HEK293 (cell line): ENCODE measurements at regions not wholly inside any gene's neighbourhood (a gene's known extent, or its start where the extent isn't known, plus 50 kb on each side); places are given as distances from the start of the nearest gene placed in this dataset.

Source experiments
- CTCF ChIA-PET: fragments of 350-600 bp; formaldehyde crosslinking; extraction: SDS; loops from one replicate; lab custom pipeline; 2021; ENCODE audit warnings: antibody characterized with exemption; lab: Yijun Ruan, JAX
- POLR2A ChIA-PET: fragments of 300-600 bp; formaldehyde crosslinking; extraction: SDS; loops from one replicate; lab custom pipeline; 2020; ENCODE audit warnings: antibody characterized with exemption, inconsistent platforms; lab: Yijun Ruan, JAX
- H3K27ac ChIP-seq: fragments of 200-500 bp; sonication (Bioruptor generic); 2 replicates; pipeline ENCODE4 v1.5.1; 2014; ENCODE audit warnings: low read depth, low read length, control low read depth, inconsistent platforms; ENCODE audit errors: extremely low read depth
- H3K36me3 ChIP-seq, 2 experiments: fragments of 200-500 bp in 1 of 2; sonication (Bioruptor generic) in 1 of 2; 1 replicate in 1 of 2; 2 replicates in 1 of 2; pipeline ENCODE4 v1.5.1; 2014 to 2017; ENCODE audit warnings: inconsistent platforms in 2 of 2, low read length in 2 of 2; ENCODE audit not compliant: control insufficient read depth in 2 of 2, insufficient read depth in 1 of 2
- H3K4me1 ChIP-seq: fragments of 200-500 bp; sonication (Bioruptor generic); 2 replicates; pipeline ENCODE4 v1.5.1; 2014; ENCODE audit warnings: mild to moderate bottlenecking, low read length, inconsistent platforms; ENCODE audit not compliant: control insufficient read depth, insufficient read depth
- H3K4me3 ChIP-seq: 2 replicates; pipeline ENCODE4 v1.5.1; 2011; ENCODE audit warnings: low read depth, mild to moderate bottlenecking, control low read depth, low read length, moderate library complexity
- H3K9me3 ChIP-seq: fragments of 200-500 bp; sonication (Bioruptor generic); 2 replicates; pipeline ENCODE4 v1.5.1; 2014; ENCODE audit warnings: low read depth, low read length, inconsistent platforms; ENCODE audit not compliant: control insufficient read depth, insufficient read depth
- BCL6B ChIP-seq: fragments of 450-650 bp; formaldehyde crosslinking; IDR thresholded peaks from 2 replicates; pipeline ENCODE4 v1.5.1; 2017; ENCODE audit warnings: missing biosample characterization, missing genetic modification characterization
- GFI1B ChIP-seq: fragments of 450-650 bp; formaldehyde crosslinking; IDR thresholded peaks from 2 replicates; pipeline ENCODE4 v1.5.1; 2016; ENCODE audit warnings: missing biosample characterization, missing genetic modification characterization
- GLIS1 ChIP-seq: fragments of 450-650 bp; formaldehyde crosslinking; IDR thresholded peaks from 2 replicates; pipeline ENCODE4 v1.5.1; 2016; ENCODE audit warnings: missing biosample characterization, missing genetic modification characterization
- KLF16 ChIP-seq: fragments of 450-650 bp; formaldehyde crosslinking; IDR thresholded peaks from 2 replicates; pipeline ENCODE4 v1.5.1; 2017; ENCODE audit warnings: missing biosample characterization, missing genetic modification characterization
- KLF7 ChIP-seq: fragments of 450-650 bp; formaldehyde crosslinking; IDR thresholded peaks from 2 replicates; pipeline ENCODE4 v1.5.1; 2016; ENCODE audit warnings: missing biosample characterization, missing genetic modification characterization, borderline replicate concordance
- REST ChIP-seq: fragments of 450-650 bp; formaldehyde crosslinking; IDR thresholded peaks from 2 replicates; pipeline ENCODE4 v1.5.1; 2016; ENCODE audit warnings: missing biosample characterization, missing genetic modification characterization
- ZBTB21 ChIP-seq: fragments of 450-650 bp; formaldehyde crosslinking; IDR thresholded peaks from 2 replicates; pipeline ENCODE4 v1.5.1; 2017; ENCODE audit warnings: missing biosample characterization, missing genetic modification characterization
- ZNF174 ChIP-seq: fragments of 450-650 bp; formaldehyde crosslinking; IDR thresholded peaks from 2 replicates; pipeline ENCODE4 v1.5.0; 2017; ENCODE audit warnings: missing biosample characterization, mild to moderate bottlenecking, missing genetic modification characterization
- ZNF18 ChIP-seq: fragments of 450-650 bp; formaldehyde crosslinking; IDR thresholded peaks from 2 replicates; pipeline ENCODE4 v1.5.1; 2016; ENCODE audit warnings: missing biosample characterization, missing genetic modification characterization
- ZNF341 ChIP-seq: fragments of 450-650 bp; formaldehyde crosslinking; IDR thresholded peaks from 2 replicates; pipeline ENCODE4; 2016; ENCODE audit warnings: low read depth, missing biosample characterization, missing genetic modification characterization
- ZNF391 ChIP-seq: fragments of 450-650 bp; formaldehyde crosslinking; IDR thresholded peaks from 2 replicates; pipeline ENCODE4 v1.5.1; 2016; ENCODE audit warnings: low read depth, missing biosample characterization, missing genetic modification characterization, borderline replicate concordance
- ZNF449 ChIP-seq: fragments of 450-650 bp; formaldehyde crosslinking; IDR thresholded peaks from 2 replicates; pipeline ENCODE4 v1.5.1; 2017; ENCODE audit warnings: missing biosample characterization, mild to moderate bottlenecking, missing genetic modification characterization, moderate library complexity
- ZNF521 ChIP-seq: fragments of 450-650 bp; formaldehyde crosslinking; IDR thresholded peaks from 2 replicates; pipeline ENCODE4 v1.5.1; 2017; ENCODE audit warnings: missing biosample characterization, mild to moderate bottlenecking, missing genetic modification characterization
- ZNF558 ChIP-seq: fragments of 450-650 bp; formaldehyde crosslinking; IDR thresholded peaks from 2 replicates; pipeline ENCODE4 v1.5.1; 2016; ENCODE audit warnings: missing biosample characterization, missing genetic modification characterization
- ZNF560 ChIP-seq: fragments of 450-650 bp; formaldehyde crosslinking; IDR thresholded peaks from 2 replicates; pipeline ENCODE4 v1.5.1; 2017; ENCODE audit warnings: missing biosample characterization, missing genetic modification characterization, borderline replicate concordance
- ZNF621 ChIP-seq: fragments of 450-650 bp; formaldehyde crosslinking; IDR thresholded peaks from 2 replicates; pipeline ENCODE4 v1.5.1; 2017; ENCODE audit warnings: missing biosample characterization, missing genetic modification characterization
- ZNF707 ChIP-seq: fragments of 450-650 bp; formaldehyde crosslinking; IDR thresholded peaks from 2 replicates; pipeline ENCODE4 v1.5.1; 2016; ENCODE audit warnings: missing biosample characterization, missing genetic modification characterization
- ZNF785 ChIP-seq: fragments of 450-650 bp; formaldehyde crosslinking; IDR thresholded peaks from 2 replicates; pipeline ENCODE4 v1.5.1; 2016; ENCODE audit warnings: missing biosample characterization, missing genetic modification characterization

- no peak for TF ChIP-seq REST (tag by site-specific recombination)
- no peak for TF ChIP-seq ZNF174 (tag by site-specific recombination)
- TF ChIP-seq ZNF707 (tag by site-specific recombination) = no peak
- TF ChIP-seq KLF7 (tag by site-specific recombination) = no peak
These were observed 669.3 kb downstream of the PDHA2 start (continued) for GRCh38 chr4:96509039-96509741.

GRCh38 chr4:96519291-96519690 is 679.4 kb downstream of the PDHA2 start:
- TF ChIP-seq ZNF785 (tag by site-specific recombination) (no peak), GLIS1 (tag by site-specific recombination) (no peak), ZNF18 (tag by site-specific recombination) (no peak), ZNF341 (tag by site-specific recombination) (no peak), ZNF560 (tag by site-specific recombination) (no peak), ZNF521 (tag by site-specific recombination) (no peak), ZBTB21 (tag by site-specific recombination) (no peak), KLF16 (tag by site-specific recombination) (no peak), ZNF391 (tag by site-specific recombination) (no peak), BCL6B (tag by site-specific recombination) (no peak), GFI1B (no peak), ZNF621 (no peak)

GRCh38 chr4:96521046-96521536 is 681.2 kb downstream of the PDHA2 start:
- H3K4me3 ChIP-seq = no peak overlapping the region
- CTCF ChIA-PET = no interaction called here
- no peaks in the 10 kb centered on the region for H3K4me1 ChIP-seq
- H3K36me3 ChIP-seq = no peaks in the 10 kb centered on the region
- H3K27ac ChIP-seq = no peak overlapping the region
- no peaks in the 10 kb centered on the region for H3K9me3 ChIP-seq
- TF ChIP-seq ZNF558 (no peak), ZNF449 (tag by site-specific recombination) (peak; percentile 57; the same call in 1 of the 2 replicates)
- POLR2A ChIA-PET = no interaction called here

More at GRCh38 chr4:96519291-96519690, 679.4 kb downstream of the PDHA2 start:
- Histone ChIP-seq H3K4me1 (no peaks in the 10 kb centered on the region), H3K27ac (no peak overlapping the region), H3K4me3 (no peak overlapping the region), H3K9me3 (no peaks in the 10 kb centered on the region), H3K36me3 (no peaks in the 10 kb centered on the region)
- ChIA-PET POLR2A (no interaction called here), CTCF (no interaction called here)
